ENCODE measurements at regions not wholly inside any gene's neighbourhood (a gene's known extent, or its start where the extent isn't known, plus 50 kb on each side); places are given as distances from the start of the nearest gene placed in this dataset.

- Histone ChIP-seq H2AK5ac (ENCODE audit: low read length) (peak overlapping the region; percentile 44), H3K14ac (ENCODE audit: low read length) (no peak overlapping the region), H3K36me3 (ENCODE audit: control insufficient read depth in 1 of 2, insufficient read depth in 2 of 2, low read length in 2 of 2) (peaks cover 0 to 2% of the 10 kb centered on the region in 2 experiments), H3K4me3 (ENCODE audit: low read depth, low read length) (no peak overlapping the region), H3K79me2 (ENCODE audit: control insufficient read depth, insufficient read depth, low read length, poor library complexity) (no peaks in the 10 kb centered on the region), H4K8ac (ENCODE audit: low read depth, low read length) (no peak overlapping the region), H4K12ac (ENCODE audit: low read depth, low read length) (no peak overlapping the region), H3K4me1 (ENCODE audit: control insufficient read depth in 1 of 2, insufficient read depth in 2 of 2, low read length in 2 of 2) (peaks cover 12 to 18% of the 10 kb centered on the region in 2 experiments), H3K4me2 (ENCODE audit: low read length) (no peak overlapping the region), H2AFZ (ENCODE audit: insufficient read depth, low read length, poor library complexity) (no peak overlapping the region), H2BK120ac (ENCODE audit: insufficient read depth, low read length, poor library complexity) (no peak overlapping the region), H2BK12ac (ENCODE audit: low read length) (peak overlapping the region; percentile 11), H4K91ac (ENCODE audit: low read depth, low read length) (peak overlapping the region; percentile 11), H3K18ac (ENCODE audit: low read length) (peak overlapping the region; percentile 11), H3K9me3 (ENCODE audit: insufficient read depth, low read depth, low read length) (no peaks in the 10 kb centered on the region), H3K79me1 (ENCODE audit: low read length) (no peaks in the 10 kb centered on the region), H3K23ac (ENCODE audit: low read length) (no peak overlapping the region), H3K27ac (ENCODE audit: low read depth, low read length) (no peak overlapping the region), H3K4ac (ENCODE audit: low read depth, low read length) (no peak overlapping the region), H2BK5ac (ENCODE audit: low read depth, low read length, poor library complexity) (no peak overlapping the region), H3K27me3 (ENCODE audit: insufficient read depth, low read length) (no peaks in the 10 kb centered on the region), H3K9ac (ENCODE audit: low read length) (no peak overlapping the region)
- no peak for DNase-seq
- no CpG with 5 or more reads among the region's 15 CpGs for WGBS (ENCODE audit: extremely low coverage, insufficient coverage, insufficient read length)
These were observed 231.9 kb downstream of the TOMM20 start for GRCh38 chr1:234896477-234897389.

- Histone ChIP-seq H4K12ac (ENCODE audit: low read depth, low read length) (no peak overlapping the region), H3K9me3 (ENCODE audit: insufficient read depth, low read depth, low read length) (no peaks in the 10 kb centered on the region), H4K8ac (ENCODE audit: low read depth, low read length) (no peak overlapping the region), H3K9ac (ENCODE audit: low read length) (no peak overlapping the region), H3K23ac (ENCODE audit: low read length) (no peak overlapping the region), H2BK120ac (ENCODE audit: insufficient read depth, low read length, poor library complexity) (no peak overlapping the region), H2AK5ac (ENCODE audit: low read length) (no peak overlapping the region), H3K27ac (ENCODE audit: low read depth, low read length) (no peak overlapping the region), H3K36me3 (ENCODE audit: control insufficient read depth in 1 of 2, insufficient read depth in 2 of 2, low read length in 2 of 2) (peaks cover 0 to 2% of the 10 kb centered on the region in 2 experiments), H3K14ac (ENCODE audit: low read length) (no peak overlapping the region), H4K91ac (ENCODE audit: low read depth, low read length) (peak overlapping the region; percentile 13), H3K79me1 (ENCODE audit: low read length) (no peaks in the 10 kb centered on the region), H3K18ac (ENCODE audit: low read length) (no peak overlapping the region), H3K4me1 (ENCODE audit: control insufficient read depth in 1 of 2, insufficient read depth in 2 of 2, low read length in 2 of 2) (peaks cover 4 to 5% of the 10 kb centered on the region in 2 experiments), H3K4ac (ENCODE audit: low read depth, low read length) (no peak overlapping the region), H3K4me2 (ENCODE audit: low read length) (no peak overlapping the region), H2BK12ac (ENCODE audit: low read length) (no peak overlapping the region), H2BK5ac (ENCODE audit: low read depth, low read length, poor library complexity) (no peak overlapping the region), H3K27me3 (ENCODE audit: insufficient read depth, low read length) (no peaks in the 10 kb centered on the region), H3K79me2 (ENCODE audit: control insufficient read depth, insufficient read depth, low read length, poor library complexity) (no peaks in the 10 kb centered on the region), H3K4me3 (ENCODE audit: low read depth, low read length) (no peak overlapping the region), H2AFZ (ENCODE audit: insufficient read depth, low read length, poor library complexity) (no peak overlapping the region)
- no peak for DNase-seq
- no CpG with 5 or more reads among the region's 11 CpGs for WGBS (ENCODE audit: extremely low coverage, insufficient coverage, insufficient read length)
These were observed 234.7 kb downstream of the TOMM20 start for GRCh38 chr1:234893725-234894630.

- Histone ChIP-seq H2BK12ac (ENCODE audit: low read length) (no peak overlapping the region), H3K23ac (ENCODE audit: low read length) (no peak overlapping the region), H3K79me1 (ENCODE audit: low read length) (no peaks in the 10 kb centered on the region), H2BK5ac (ENCODE audit: low read depth, low read length, poor library complexity) (no peak overlapping the region), H3K9ac (ENCODE audit: low read length) (no peak overlapping the region), H2AK5ac (ENCODE audit: low read length) (no peak overlapping the region), H3K4me2 (ENCODE audit: low read length) (no peak overlapping the region), H4K8ac (ENCODE audit: low read depth, low read length) (no peak overlapping the region), H2AFZ (ENCODE audit: insufficient read depth, low read length, poor library complexity) (no peak overlapping the region), H3K27ac (ENCODE audit: low read depth, low read length) (no peak overlapping the region), H4K91ac (ENCODE audit: low read depth, low read length) (peak overlapping the region; percentile 13), H3K9me3 (ENCODE audit: insufficient read depth, low read depth, low read length) (no peaks in the 10 kb centered on the region), H3K18ac (ENCODE audit: low read length) (no peak overlapping the region), H3K4ac (ENCODE audit: low read depth, low read length) (no peak overlapping the region), H3K14ac (ENCODE audit: low read length) (no peak overlapping the region), H3K79me2 (ENCODE audit: control insufficient read depth, insufficient read depth, low read length, poor library complexity) (no peaks in the 10 kb centered on the region), H3K27me3 (ENCODE audit: insufficient read depth, low read length) (no peaks in the 10 kb centered on the region), H3K4me3 (ENCODE audit: low read depth, low read length) (no peak overlapping the region), H3K4me1 (ENCODE audit: control insufficient read depth in 1 of 2, insufficient read depth in 2 of 2, low read length in 2 of 2) (no peaks in the 10 kb centered on the region), H2BK120ac (ENCODE audit: insufficient read depth, low read length, poor library complexity) (no peak overlapping the region), H4K12ac (ENCODE audit: low read depth, low read length) (no peak overlapping the region), H3K36me3 (ENCODE audit: control insufficient read depth in 1 of 2, insufficient read depth in 2 of 2, low read length in 2 of 2) (peaks cover 0 to 2% of the 10 kb centered on the region in 2 experiments)
- no CpG with 5 or more reads among the region's 6 CpGs for WGBS (ENCODE audit: extremely low coverage, insufficient coverage, insufficient read length)
- DNase-seq = no peak
These were observed 235.3 kb downstream of the TOMM20 start for GRCh38 chr1:234893359-234893724.

DNA sequence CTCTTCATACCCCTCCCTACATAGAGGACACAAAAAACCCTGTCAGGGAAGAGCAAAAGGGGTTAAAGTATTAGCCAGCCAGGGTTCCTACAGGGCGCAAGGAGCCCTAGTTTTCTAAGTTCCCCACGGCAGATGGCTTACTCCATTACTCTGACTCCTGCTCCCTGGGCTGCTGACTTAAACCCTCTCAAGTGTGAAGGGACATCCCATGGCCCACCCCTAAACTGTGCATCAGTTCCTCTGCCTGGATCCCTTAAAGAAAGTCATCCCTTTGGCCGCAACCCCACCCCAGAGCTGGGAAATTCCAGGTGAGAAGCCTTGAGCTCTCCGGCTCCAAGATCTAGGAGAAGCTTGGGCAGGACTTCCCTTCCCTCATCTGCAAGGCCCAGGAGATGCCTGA, 236.0 kb downstream of the TOMM20 start:
- Histone ChIP-seq H3K18ac (ENCODE audit: low read length) (no peak overlapping the region), H3K14ac (ENCODE audit: low read length) (no peak overlapping the region), H3K4me1 (ENCODE audit: control insufficient read depth in 1 of 2, insufficient read depth in 2 of 2, low read length in 2 of 2) (no peaks in the 10 kb centered on the region), H3K23ac (ENCODE audit: low read length) (no peak overlapping the region), H4K12ac (ENCODE audit: low read depth, low read length) (no peak overlapping the region), H4K8ac (ENCODE audit: low read depth, low read length) (no peak overlapping the region), H2BK5ac (ENCODE audit: low read depth, low read length, poor library complexity) (no peak overlapping the region), H3K4me2 (ENCODE audit: low read length) (no peak overlapping the region), H3K9ac (ENCODE audit: low read length) (no peak overlapping the region), H2AK5ac (ENCODE audit: low read length) (no peak overlapping the region), H3K79me2 (ENCODE audit: control insufficient read depth, insufficient read depth, low read length, poor library complexity) (no peaks in the 10 kb centered on the region), H3K27ac (ENCODE audit: low read depth, low read length) (no peak overlapping the region), H2BK12ac (ENCODE audit: low read length) (no peak overlapping the region), H3K4ac (ENCODE audit: low read depth, low read length) (no peak overlapping the region), H3K36me3 (ENCODE audit: control insufficient read depth in 1 of 2, insufficient read depth in 2 of 2, low read length in 2 of 2) (peaks cover 0 to 2% of the 10 kb centered on the region in 2 experiments), H2AFZ (ENCODE audit: insufficient read depth, low read length, poor library complexity) (no peak overlapping the region), H3K27me3 (ENCODE audit: insufficient read depth, low read length) (no peaks in the 10 kb centered on the region), H4K91ac (ENCODE audit: low read depth, low read length) (no peak overlapping the region), H3K79me1 (ENCODE audit: low read length) (no peaks in the 10 kb centered on the region), H3K9me3 (ENCODE audit: insufficient read depth, low read depth, low read length) (peaks cover 2% of the 10 kb centered on the region), H2BK120ac (ENCODE audit: insufficient read depth, low read length, poor library complexity) (no peak overlapping the region), H3K4me3 (ENCODE audit: low read depth, low read length) (no peak overlapping the region)
- WGBS (ENCODE audit: extremely low coverage, insufficient coverage, insufficient read length) = no CpG with 5 or more reads among the region's 4 CpGs
- DNase-seq = no peak
